ENCODE measurements at regions not wholly inside any gene's neighbourhood (a gene's known extent, or its start where the extent isn't known, plus 50 kb on each side); places are given as distances from the start of the nearest gene placed in this dataset.

- Mint-ChIP-seq H3K4me1 (no peaks in the 10 kb centered on the region), H3K9me3 (peaks cover 0 to 10% (median 4%) of the 10 kb centered on the region in 7 donors), H3K36me3 (no peaks in the 10 kb centered on the region), H3K4me3 (no peak overlapping the region), H3K27ac (no peak overlapping the region), H3K27me3 (ENCODE audit: low read depth in 3 of 3) (peaks cover 0 to 4% (median 0%) of the 10 kb centered on the region in 3 donors)
- TF ChIP-seq CTCF (IDR thresholded peaks at IDR 0.05): no peak
- WGBS (ENCODE audit: insufficient coverage): no CpG with 5 or more reads among the region's 3 CpGs
- Histone ChIP-seq H3K36me3 (replicated peaks in 1 of 2; ENCODE audit: control insufficient read depth in 1 of 2, insufficient read depth in 2 of 2, low read length in 2 of 2) (no peaks in the 10 kb centered on the region), H3K4me2 (replicated peaks; ENCODE audit: extremely low read depth, low read length, poor library complexity, severe bottlenecking) (no peak overlapping the region), H3K79me2 (ENCODE audit: insufficient read depth, low read length) (no peaks in the 10 kb centered on the region), H3K9me3 (replicated peaks in 1 of 2; ENCODE audit: control insufficient read depth in 1 of 2, insufficient read depth in 1 of 2, low read length in 2 of 2) (peaks cover 7 to 12% of the 10 kb centered on the region in 2 donors), H3K27me3 (ENCODE audit: control insufficient read depth in 2 of 2, insufficient read depth in 2 of 2, low read length in 2 of 2) (no peaks in the 10 kb centered on the region), H3K9ac (ENCODE audit: insufficient read depth, low read length, poor library complexity, severe bottlenecking) (no peak overlapping the region), H3K27ac (ENCODE audit: low read depth in 1 of 2, low read length in 2 of 2) (no peak overlapping the region), H4K20me1 (ENCODE audit: insufficient read depth, low read length) (no peaks in the 10 kb centered on the region), H3K4me3 (replicated peaks in 1 of 3; ENCODE audit: low read depth in 2 of 3, low read length in 3 of 3) (no peak overlapping the region), H2AFZ (ENCODE audit: insufficient read depth, low read depth, low read length, poor library complexity, severe bottlenecking) (no peak overlapping the region), H3K4me1 (ENCODE audit: control insufficient read depth in 1 of 2, insufficient read depth in 2 of 2, low read length in 2 of 2) (no peaks in the 10 kb centered on the region)
- DNase-seq: no peak
- intact Hi-C loops (cut with micrococcal nuclease): no loop called here
These were observed 309.2 kb upstream of the TBX3 start for GRCh38 chr12:114993165-114993564.

- Histone ChIP-seq H2AFZ (ENCODE audit: insufficient read depth, low read depth, low read length, poor library complexity, severe bottlenecking) (no peak overlapping the region), H3K4me3 (replicated peaks in 1 of 3; ENCODE audit: low read depth in 2 of 3, low read length in 3 of 3) (no peak overlapping the region), H3K9ac (ENCODE audit: insufficient read depth, low read length, poor library complexity, severe bottlenecking) (no peak overlapping the region), H3K79me2 (ENCODE audit: insufficient read depth, low read length) (no peaks in the 10 kb centered on the region), H3K36me3 (replicated peaks in 1 of 2; ENCODE audit: control insufficient read depth in 1 of 2, insufficient read depth in 2 of 2, low read length in 2 of 2) (no peaks in the 10 kb centered on the region), H3K27me3 (ENCODE audit: control insufficient read depth in 2 of 2, insufficient read depth in 2 of 2, low read length in 2 of 2) (no peaks in the 10 kb centered on the region), H4K20me1 (ENCODE audit: insufficient read depth, low read length) (no peaks in the 10 kb centered on the region), H3K4me2 (replicated peaks; ENCODE audit: extremely low read depth, low read length, poor library complexity, severe bottlenecking) (no peak overlapping the region), H3K27ac (ENCODE audit: low read depth in 1 of 2, low read length in 2 of 2) (no peak overlapping the region), H3K4me1 (ENCODE audit: control insufficient read depth in 1 of 2, insufficient read depth in 2 of 2, low read length in 2 of 2) (no peaks in the 10 kb centered on the region), H3K9me3 (replicated peaks in 1 of 2; ENCODE audit: control insufficient read depth in 1 of 2, insufficient read depth in 1 of 2, low read length in 2 of 2) (peaks cover 7 to 12% of the 10 kb centered on the region in 2 donors)
- H3K4me3 Mint-ChIP-seq: no peak overlapping the region
- WGBS (ENCODE audit: insufficient coverage): no CpG with 5 or more reads among the region's 1 CpG
- H3K27me3 Mint-ChIP-seq (ENCODE audit: low read depth in 3 of 3): peaks cover 0 to 4% (median 0%) of the 10 kb centered on the region in 3 donors
- no peak for TF ChIP-seq CTCF (IDR thresholded peaks at IDR 0.05)
- no peak overlapping the region for H3K27ac Mint-ChIP-seq
- intact Hi-C loops (cut with micrococcal nuclease): no loop called here
- H3K9me3 Mint-ChIP-seq: peaks cover 0 to 10% (median 4%) of the 10 kb centered on the region in 7 donors
- DNase-seq: no peak
- H3K4me1 Mint-ChIP-seq: no peaks in the 10 kb centered on the region
- no peaks in the 10 kb centered on the region for H3K36me3 Mint-ChIP-seq
These were observed 308.5 kb upstream of the TBX3 start for GRCh38 chr12:114992443-114992842.
